ENCODE measurements at regions not wholly inside any gene's neighbourhood (a gene's known extent, or its start where the extent isn't known, plus 50 kb on each side); places are given as distances from the start of the nearest gene placed in this dataset.

GRCh38 chr17:79154951-79155585 lies 80.4 kb downstream of the ENGASE start:
- no peak for TF ChIP-seq CTCF (conservative IDR thresholded peaks at IDR 0.05)
- no peak for TF ChIP-seq ZFX (IDR thresholded peaks at IDR 0.05)

GRCh38 chr17:79154446-79154845 lies 79.8 kb downstream of the ENGASE start:
- no peak overlapping the region for H3K27ac ChIP-seq
- TF ChIP-seq CTCF (conservative IDR thresholded peaks at IDR 0.05), result no peak
- no peak for TF ChIP-seq ZFX (IDR thresholded peaks at IDR 0.05)

More at GRCh38 chr17:79154951-79155585, 80.4 kb downstream of the ENGASE start:
- no peak overlapping the region for H3K27ac ChIP-seq

DNA sequence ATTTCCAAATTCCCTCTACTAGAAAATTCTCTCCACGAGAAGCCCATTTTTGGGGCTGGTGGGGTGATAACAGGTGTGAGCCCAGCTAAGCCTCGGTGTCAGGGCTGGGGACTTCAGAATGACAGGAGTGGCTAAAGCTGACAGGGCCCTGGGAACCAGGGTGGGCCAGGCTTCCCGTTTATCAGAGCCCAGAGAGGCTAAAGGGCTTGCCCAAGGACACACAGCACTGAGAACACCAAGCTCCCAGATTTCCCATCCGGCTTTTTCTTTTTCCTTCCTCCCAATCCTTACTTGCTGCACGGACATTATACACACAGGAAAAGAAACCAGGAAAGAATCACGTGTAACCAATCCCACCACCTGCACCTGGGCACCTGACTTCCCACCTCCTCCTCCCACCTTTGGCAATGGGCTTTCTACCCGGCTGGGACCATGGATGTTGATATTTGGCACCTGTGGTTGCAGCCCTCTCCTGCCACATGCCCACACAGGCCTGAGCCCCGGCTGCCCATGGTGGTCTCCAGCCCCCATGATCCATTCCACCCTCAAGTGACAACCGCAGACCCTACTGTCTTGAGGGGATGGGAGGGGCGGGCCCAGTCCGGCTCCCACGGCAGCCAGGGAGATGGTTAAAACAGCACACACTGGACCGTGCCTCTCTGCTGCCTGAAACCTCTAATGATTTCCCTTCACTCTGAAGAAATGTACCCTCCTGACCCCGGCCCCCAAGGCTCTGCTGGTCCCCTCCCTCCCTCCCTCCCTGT lies 78.9 kb downstream of the ENGASE start:
- no peak overlapping the region for H3K27ac ChIP-seq
- no peak for TF ChIP-seq CTCF (conservative IDR thresholded peaks at IDR 0.05)
- TF ChIP-seq ZFX (IDR thresholded peaks at IDR 0.05), result no peak

- H3K27ac ChIP-seq, result no peak overlapping the region
- TF ChIP-seq CTCF (conservative IDR thresholded peaks at IDR 0.05), result no peak
- TF ChIP-seq ZFX (IDR thresholded peaks at IDR 0.05), result no peak
Observed at GRCh38 chr17:79152636-79153035, 78.0 kb downstream of the ENGASE start.

- no peak overlapping the region for H3K27ac ChIP-seq
- no peak for TF ChIP-seq ZFX (IDR thresholded peaks at IDR 0.05)
- no peak for TF ChIP-seq CTCF (conservative IDR thresholded peaks at IDR 0.05)
Observed at GRCh38 chr17:79152110-79152509, 77.5 kb downstream of the ENGASE start.

DNA sequence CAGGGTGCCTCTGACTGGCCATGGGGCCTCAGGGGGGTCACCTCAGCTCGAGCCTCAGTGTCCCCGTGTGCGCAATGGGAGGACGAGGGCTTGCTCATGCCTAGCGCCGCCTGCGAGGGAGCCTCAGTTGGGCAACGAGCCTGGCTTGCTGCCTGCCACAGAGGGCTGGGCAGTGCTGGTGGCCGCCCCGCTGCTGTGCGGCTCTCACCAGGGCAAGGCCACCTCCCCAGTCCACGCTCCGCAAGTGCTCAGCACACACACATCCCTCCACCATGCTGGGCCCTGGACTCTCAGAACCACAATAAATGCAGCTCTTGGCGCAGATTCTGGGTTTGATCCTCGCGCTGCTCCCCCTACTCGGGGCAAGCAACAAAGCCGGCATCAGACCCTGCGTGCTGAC lies 76.2 kb downstream of the ENGASE start:
- H3K27ac ChIP-seq, result no peak overlapping the region
- TF ChIP-seq CTCF (conservative IDR thresholded peaks at IDR 0.05) (no peak), ZFX (IDR thresholded peaks at IDR 0.05) (no peak)

DNA sequence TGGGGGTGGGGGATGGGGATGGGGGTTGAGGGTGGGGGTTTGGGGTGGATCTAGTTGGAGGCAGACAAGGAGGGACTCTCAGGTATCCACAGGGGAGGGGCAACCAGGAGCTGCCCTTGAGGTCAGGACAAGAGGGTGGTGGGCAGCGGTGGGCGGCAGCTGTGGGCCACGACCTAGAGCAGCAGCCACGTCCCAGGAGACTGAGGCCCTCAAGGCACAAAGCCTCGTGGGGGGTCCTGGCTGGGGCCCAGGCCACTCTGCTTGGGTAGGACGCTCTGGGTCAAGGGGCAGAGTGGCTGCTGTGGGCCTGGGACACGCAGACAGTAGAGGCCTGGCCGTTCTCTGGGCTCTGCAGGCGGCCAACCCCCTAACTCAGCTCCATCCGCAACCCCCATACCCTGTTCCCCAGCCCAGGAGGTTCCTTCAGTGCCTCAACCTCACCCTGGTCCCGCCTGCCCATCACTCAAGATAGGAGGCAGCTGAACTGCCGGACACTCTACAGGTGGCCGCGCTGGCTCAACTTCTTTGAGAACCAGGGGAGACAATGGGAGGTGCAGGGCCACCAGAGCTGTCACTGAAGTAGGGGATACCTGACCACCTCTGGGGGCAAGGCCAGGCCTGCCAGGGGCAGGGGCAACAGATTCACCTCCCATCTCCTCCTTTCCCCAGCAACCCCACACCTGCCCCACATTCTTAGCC lies 75.6 kb downstream of the ENGASE start:
- H3K27ac ChIP-seq, result no peak overlapping the region
- TF ChIP-seq CTCF (conservative IDR thresholded peaks at IDR 0.05) (no peak), ZFX (IDR thresholded peaks at IDR 0.05) (no peak)

Measured in C4-2B (cell line).